ENCODE measurements at regions not wholly inside any gene's neighbourhood (a gene's known extent, or its start where the extent isn't known, plus 50 kb on each side); places are given as distances from the start of the nearest gene placed in this dataset.

DNA sequence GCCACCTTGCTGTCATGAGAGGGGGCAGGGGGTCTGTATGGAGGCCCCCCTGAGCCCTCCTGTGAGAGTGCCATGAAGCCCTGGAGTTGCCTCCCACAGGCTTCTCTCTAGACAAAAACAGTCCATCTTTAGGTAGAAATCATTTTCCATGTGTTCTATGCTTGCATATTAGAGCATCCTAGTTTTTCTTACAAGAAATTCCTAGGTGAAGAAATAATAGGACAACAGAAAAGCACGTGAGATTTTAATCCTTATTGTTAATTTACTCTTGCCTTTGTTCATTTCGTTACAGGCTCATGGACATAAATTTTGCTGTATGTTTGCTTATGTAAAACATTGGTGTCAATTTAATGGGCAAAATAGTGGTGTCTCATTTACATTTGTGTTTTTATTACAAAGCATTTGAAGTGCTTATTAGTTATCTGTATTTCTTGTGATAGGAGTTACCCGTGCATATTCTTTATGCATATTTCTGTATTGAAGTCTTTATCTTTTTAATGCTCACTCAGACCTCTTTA, 336.9 kb upstream of the RAB6C start:
- ChIA-PET CTCF (no interaction called here), POLR2A (no interaction called here)
- H3K4me3 ChIP-seq (ENCODE audit: low read depth, low read length) = no peak overlapping the region
- TF ChIP-seq, protein P1, sequence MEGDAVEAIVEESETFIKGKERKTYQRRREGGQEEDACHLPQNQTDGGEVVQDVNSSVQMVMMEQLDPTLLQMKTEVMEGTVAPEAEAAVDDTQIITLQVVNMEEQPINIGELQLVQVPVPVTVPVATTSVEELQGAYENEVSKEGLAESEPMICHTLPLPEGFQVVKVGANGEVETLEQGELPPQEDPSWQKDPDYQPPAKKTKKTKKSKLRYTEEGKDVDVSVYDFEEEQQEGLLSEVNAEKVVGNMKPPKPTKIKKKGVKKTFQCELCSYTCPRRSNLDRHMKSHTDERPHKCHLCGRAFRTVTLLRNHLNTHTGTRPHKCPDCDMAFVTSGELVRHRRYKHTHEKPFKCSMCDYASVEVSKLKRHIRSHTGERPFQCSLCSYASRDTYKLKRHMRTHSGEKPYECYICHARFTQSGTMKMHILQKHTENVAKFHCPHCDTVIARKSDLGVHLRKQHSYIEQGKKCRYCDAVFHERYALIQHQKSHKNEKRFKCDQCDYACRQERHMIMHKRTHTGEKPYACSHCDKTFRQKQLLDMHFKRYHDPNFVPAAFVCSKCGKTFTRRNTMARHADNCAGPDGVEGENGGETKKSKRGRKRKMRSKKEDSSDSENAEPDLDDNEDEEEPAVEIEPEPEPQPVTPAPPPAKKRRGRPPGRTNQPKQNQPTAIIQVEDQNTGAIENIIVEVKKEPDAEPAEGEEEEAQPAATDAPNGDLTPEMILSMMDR (IDR thresholded peaks at IDR 0.05; ENCODE audit: insufficient read depth, low read length, missing control alignments) = no peak
- no peak for DNase-seq (ENCODE audit: low read depth, low spot score)

- ChIA-PET POLR2A (no interaction called here), CTCF (no interaction called here)
- no peak overlapping the region for H3K4me3 ChIP-seq (ENCODE audit: low read depth, low read length)
- TF ChIP-seq, protein P1 (IDR thresholded peaks at IDR 0.05; ENCODE audit: insufficient read depth, low read length, missing control alignments) = no peak
- no peak for DNase-seq (ENCODE audit: low read depth, low spot score)
Observed at GRCh38 chr2:129645335-129645734, 334.1 kb upstream of the RAB6C start.

- no peak for DNase-seq (ENCODE audit: low read depth, low spot score)
- POLR2A ChIA-PET = no interaction called here
- CTCF ChIA-PET = no interaction called here
- TF ChIP-seq, protein P1 (IDR thresholded peaks at IDR 0.05; ENCODE audit: insufficient read depth, low read length, missing control alignments) = no peak
- H3K4me3 ChIP-seq (ENCODE audit: low read depth, low read length) = no peak overlapping the region
Observed at GRCh38 chr2:129646107-129646506, 333.4 kb upstream of the RAB6C start.

DNA sequence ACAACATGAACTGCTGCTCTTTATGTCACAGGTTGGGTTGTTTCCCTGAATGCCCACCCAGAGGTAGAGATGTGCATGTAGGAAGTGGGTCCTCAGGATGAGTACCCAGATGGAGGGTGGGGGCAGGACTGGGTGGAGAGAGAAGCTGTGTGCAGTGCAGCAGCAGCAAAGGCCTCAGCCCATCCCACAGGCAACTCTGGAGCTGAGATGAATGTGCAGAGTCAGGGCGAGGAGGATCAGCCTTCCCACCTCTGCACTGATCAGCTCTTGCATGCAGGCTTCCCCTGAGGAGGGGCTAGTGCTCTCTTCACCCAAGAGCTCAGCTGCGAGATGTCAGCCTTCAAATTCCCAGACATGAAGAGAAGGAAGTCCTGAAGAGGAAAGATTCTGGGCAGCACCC, 326.2 kb upstream of the RAB6C start:
- ChIA-PET CTCF (no interaction called here), POLR2A (no interaction called here)
- H3K4me3 ChIP-seq (ENCODE audit: low read depth, low read length) = no peak overlapping the region
- no peak for DNase-seq (ENCODE audit: low read depth, low spot score)
- TF ChIP-seq, protein P1 (IDR thresholded peaks at IDR 0.05; ENCODE audit: insufficient read depth, low read length, missing control alignments) = no peak

- DNase-seq (ENCODE audit: low read depth, low spot score) = no peak
- no peak overlapping the region for H3K4me3 ChIP-seq (ENCODE audit: low read depth, low read length)
- CTCF ChIA-PET = no interaction called here
- POLR2A ChIA-PET = no interaction called here
- TF ChIP-seq, protein P1 (IDR thresholded peaks at IDR 0.05; ENCODE audit: insufficient read depth, low read length, missing control alignments) = no peak
Observed at GRCh38 chr2:129654331-129654730, 325.1 kb upstream of the RAB6C start.

- ChIA-PET POLR2A (no interaction called here), CTCF (no interaction called here)
- TF ChIP-seq, protein P1 (IDR thresholded peaks at IDR 0.05; ENCODE audit: insufficient read depth, low read length, missing control alignments) = no peak
- no peak overlapping the region for H3K4me3 ChIP-seq (ENCODE audit: low read depth, low read length)
- no peak for DNase-seq (ENCODE audit: low read depth, low spot score)
Observed at GRCh38 chr2:129656081-129656598, 323.3 kb upstream of the RAB6C start.

Data from AG04449 (cell line).